Gastrocnemius medialis (tissue), 4 donors: ENCODE measurements at regions not wholly inside any gene's neighbourhood (a gene's known extent, or its start where the extent isn't known, plus 50 kb on each side); places are given as distances from the start of the nearest gene placed in this dataset.

Source experiments
- ATAC-seq, 2 donors: fragments of 150-250 bp; one replicate each; pipeline ENCODE4 v1.9.1; 2016
- DNase-seq, 2 donors: peaks; one replicate each; pipeline ENCODE4 v3.0.0-alpha.2; 2019
- H3K27ac ChIP-seq, 4 donors: fragments of 200-600 bp; sonication (generic); 1 replicate in 1 of 4; 2 replicates in 3 of 4; pipeline ENCODE4 v1.5.1; 2016 to 2018; ENCODE audit warnings: mild to moderate bottlenecking in 2 of 4, moderate library complexity in 1 of 4
- H3K27me3 ChIP-seq, 3 donors: fragments of 200-600 bp; sonication (generic) in 2 of 3; 1 replicate in 1 of 3; 2 replicates in 2 of 3; pipeline versions ENCODE4 v1.5.1 to v1.6.0; 2016 to 2019; ENCODE audit warnings: mild to moderate bottlenecking in 1 of 3, moderate library complexity in 1 of 3
- H3K36me3 ChIP-seq, 2 donors: fragments of 200-600 bp; sonication (generic) in 1 of 2; one replicate each; pipeline ENCODE4 v1.5.1; 2017 to 2018
- H3K4me1 ChIP-seq, 2 donors: fragments of 200-600 bp; sonication (generic) in 1 of 2; one replicate each; pipeline ENCODE4 v1.5.1; 2016 to 2017; ENCODE audit warnings: mild to moderate bottlenecking in 2 of 2
- H3K4me3 ChIP-seq, 4 donors: fragments of 200-600 bp; sonication (generic) in 3 of 4; 1 replicate in 1 of 4; 2 replicates in 3 of 4; pipeline ENCODE4 v1.5.1; 2016 to 2019; ENCODE audit warnings: mild to moderate bottlenecking in 2 of 4
- H3K9me3 ChIP-seq, 3 donors: fragments of 200-600 bp; sonication (generic) in 2 of 3; 1 replicate in 1 of 3; 2 replicates in 2 of 3; pipeline ENCODE4 v1.5.1; 2016 to 2019
- POLR2A ChIP-seq, 2 donors: fragments of 450-650 bp; IDR thresholded peaks; one replicate each; pipeline ENCODE4 v1.6.1; 2017; ENCODE audit warnings: antibody characterized with exemption in 2 of 2, mild to moderate bottlenecking in 2 of 2, moderate library complexity in 2 of 2
- in situ Hi-C, 4 donors: fragments of 200-750 bp; cut with MboI; loops; one replicate each; pipeline versions ENCODE4 v1.15.0 to v1.8.0; 2017; ENCODE audit warnings: low sequenced_read_pairs in 4 of 4
- intact Hi-C: fragments of 100-400 bp; cut with DNase I; formaldehyde crosslinking; loops from one replicate; pipeline ENCODE4 v1.15.1; 2023; ENCODE audit warnings: low total_unique reads
- TF ChIP-seq, protein P1 (sequence below), 5 experiments: fragments of 450-650 bp in 3 of 5; fragments of 200-600 bp in 2 of 5; sonication (generic) in 2 of 5; IDR thresholded peaks in 4 of 5; conservative IDR thresholded peaks in 1 of 5; 1 replicate in 4 of 5; 2 replicates in 1 of 5; pipeline ENCODE4 v1.5.1; 2016 to 2019; ENCODE audit warnings: antibody characterized with exemption in 5 of 5, mild to moderate bottlenecking in 3 of 5, moderate library complexity in 3 of 5

DNA sequence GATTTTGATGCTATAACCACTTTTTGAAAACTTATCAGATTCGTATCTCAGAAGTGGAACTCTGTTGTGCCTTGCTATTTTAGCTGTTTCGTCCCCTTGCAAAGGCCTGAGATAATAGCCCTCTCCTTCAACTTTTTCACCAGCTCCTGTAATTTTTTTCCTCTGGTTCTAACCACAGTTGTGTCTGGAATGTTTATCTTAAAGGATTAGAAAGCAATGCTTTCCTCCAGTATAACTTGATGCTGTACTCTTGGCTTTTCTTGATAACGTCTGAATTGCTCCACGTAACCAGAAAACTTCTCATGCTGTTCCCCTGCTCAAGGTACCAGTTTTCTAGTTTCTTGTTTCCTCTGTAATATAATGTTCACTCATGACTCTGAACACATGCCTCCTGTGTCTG is 209.4 kb downstream of the DTWD2 start:
- Histone ChIP-seq H3K4me1 (no peaks in the 10 kb centered on the region), H3K27ac (no peak overlapping the region), H3K9me3 (no peaks in the 10 kb centered on the region), H3K36me3 (no peaks in the 10 kb centered on the region), H3K4me3 (no peak overlapping the region), H3K27me3 (no peaks in the 10 kb centered on the region)
- no peak for TF ChIP-seq POLR2A (IDR thresholded peaks at IDR 0.05)
- TF ChIP-seq, protein P1, sequence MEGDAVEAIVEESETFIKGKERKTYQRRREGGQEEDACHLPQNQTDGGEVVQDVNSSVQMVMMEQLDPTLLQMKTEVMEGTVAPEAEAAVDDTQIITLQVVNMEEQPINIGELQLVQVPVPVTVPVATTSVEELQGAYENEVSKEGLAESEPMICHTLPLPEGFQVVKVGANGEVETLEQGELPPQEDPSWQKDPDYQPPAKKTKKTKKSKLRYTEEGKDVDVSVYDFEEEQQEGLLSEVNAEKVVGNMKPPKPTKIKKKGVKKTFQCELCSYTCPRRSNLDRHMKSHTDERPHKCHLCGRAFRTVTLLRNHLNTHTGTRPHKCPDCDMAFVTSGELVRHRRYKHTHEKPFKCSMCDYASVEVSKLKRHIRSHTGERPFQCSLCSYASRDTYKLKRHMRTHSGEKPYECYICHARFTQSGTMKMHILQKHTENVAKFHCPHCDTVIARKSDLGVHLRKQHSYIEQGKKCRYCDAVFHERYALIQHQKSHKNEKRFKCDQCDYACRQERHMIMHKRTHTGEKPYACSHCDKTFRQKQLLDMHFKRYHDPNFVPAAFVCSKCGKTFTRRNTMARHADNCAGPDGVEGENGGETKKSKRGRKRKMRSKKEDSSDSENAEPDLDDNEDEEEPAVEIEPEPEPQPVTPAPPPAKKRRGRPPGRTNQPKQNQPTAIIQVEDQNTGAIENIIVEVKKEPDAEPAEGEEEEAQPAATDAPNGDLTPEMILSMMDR (IDR thresholded peaks at IDR 0.05 in 4 of 5, conservative IDR thresholded peaks at IDR 0.05 in 1 of 5), result no peak
- in situ Hi-C loops, result loop anchor here in 2 of 4 donors (25.0 kb wide), 1 partner anchor 1317 kb away; no protein-coding TSS in a partner anchor
- no peak for ATAC-seq
- no peak for DNase-seq
- intact Hi-C loops, result no loop called here

DNA sequence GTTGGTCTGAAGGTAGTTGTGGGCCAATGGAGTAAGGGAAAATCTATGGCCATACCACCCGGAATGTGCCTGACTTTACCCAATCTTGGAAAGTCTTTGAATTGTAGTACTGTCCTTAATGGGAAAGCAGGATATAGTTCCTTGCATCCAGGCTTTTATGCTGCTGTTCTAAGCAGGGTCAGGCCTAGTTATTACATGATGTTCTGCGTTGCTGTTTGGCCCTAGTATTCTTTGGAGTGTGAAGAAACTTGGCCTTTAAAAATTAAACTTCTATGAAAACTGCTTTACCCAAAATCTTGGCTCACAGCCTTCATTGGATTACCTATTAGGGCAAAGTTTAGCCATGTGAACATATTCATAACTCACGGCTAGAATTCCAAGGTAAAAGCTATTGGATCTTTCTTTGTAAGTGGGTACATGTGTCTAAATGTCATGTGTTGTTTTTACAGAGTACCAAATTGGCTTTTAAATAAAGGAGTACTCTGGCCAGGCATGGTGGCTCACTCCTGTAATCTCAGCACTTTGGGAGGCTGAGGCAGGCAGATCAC is 211.1 kb downstream of the DTWD2 start:
- no peaks in the 10 kb centered on the region for H3K4me1 ChIP-seq
- H3K4me3 ChIP-seq, result no peak overlapping the region
- ATAC-seq (no peak), DNase-seq (no peak)
- in situ Hi-C loops, result loop anchor here in 2 of 4 donors (25.0 kb wide), 1 partner anchor 1315 kb away; no protein-coding TSS in a partner anchor
- H3K9me3 ChIP-seq, result no peaks in the 10 kb centered on the region
- TF ChIP-seq POLR2A (IDR thresholded peaks at IDR 0.05), result no peak
- TF ChIP-seq, protein P1 (IDR thresholded peaks at IDR 0.05 in 4 of 5, conservative IDR thresholded peaks at IDR 0.05 in 1 of 5), result no peak
- intact Hi-C loops, result no loop called here
- no peaks in the 10 kb centered on the region for H3K27me3 ChIP-seq
- no peak overlapping the region for H3K27ac ChIP-seq
- no peaks in the 10 kb centered on the region for H3K36me3 ChIP-seq

DNA sequence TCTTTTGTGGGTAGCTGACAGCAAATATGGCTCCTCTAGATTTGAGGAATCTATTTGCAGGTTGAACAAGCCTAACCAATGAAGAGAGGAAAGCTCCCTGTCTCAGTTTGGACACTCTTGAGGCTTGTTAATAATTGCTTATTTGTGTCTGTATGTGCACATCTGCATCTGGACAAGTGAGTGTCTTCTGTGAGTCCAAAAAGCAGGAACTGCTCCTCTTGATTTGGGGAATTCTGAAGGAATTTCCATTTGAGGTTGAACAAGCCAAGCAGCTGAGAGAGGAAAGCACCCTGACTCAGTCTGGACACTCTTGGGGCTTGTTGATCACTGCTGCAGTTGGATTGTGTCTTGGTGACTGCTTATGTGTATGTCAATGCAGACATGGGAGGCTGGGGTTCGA is 211.6 kb downstream of the DTWD2 start:
- TF ChIP-seq, protein P1 (IDR thresholded peaks at IDR 0.05 in 4 of 5, conservative IDR thresholded peaks at IDR 0.05 in 1 of 5), result no peak
- TF ChIP-seq POLR2A (IDR thresholded peaks at IDR 0.05), result no peak
- Histone ChIP-seq H3K4me3 (no peak overlapping the region), H3K27ac (no peak overlapping the region), H3K27me3 (no peaks in the 10 kb centered on the region), H3K9me3 (no peaks in the 10 kb centered on the region), H3K4me1 (no peaks in the 10 kb centered on the region), H3K36me3 (no peaks in the 10 kb centered on the region)
- DNase-seq (no peak), ATAC-seq (no peak)
- in situ Hi-C loops, result loop anchor here in 2 of 4 donors (25.0 kb wide), 1 partner anchor 1314 kb away; no protein-coding TSS in a partner anchor
- intact Hi-C loops, result no loop called here

DNA sequence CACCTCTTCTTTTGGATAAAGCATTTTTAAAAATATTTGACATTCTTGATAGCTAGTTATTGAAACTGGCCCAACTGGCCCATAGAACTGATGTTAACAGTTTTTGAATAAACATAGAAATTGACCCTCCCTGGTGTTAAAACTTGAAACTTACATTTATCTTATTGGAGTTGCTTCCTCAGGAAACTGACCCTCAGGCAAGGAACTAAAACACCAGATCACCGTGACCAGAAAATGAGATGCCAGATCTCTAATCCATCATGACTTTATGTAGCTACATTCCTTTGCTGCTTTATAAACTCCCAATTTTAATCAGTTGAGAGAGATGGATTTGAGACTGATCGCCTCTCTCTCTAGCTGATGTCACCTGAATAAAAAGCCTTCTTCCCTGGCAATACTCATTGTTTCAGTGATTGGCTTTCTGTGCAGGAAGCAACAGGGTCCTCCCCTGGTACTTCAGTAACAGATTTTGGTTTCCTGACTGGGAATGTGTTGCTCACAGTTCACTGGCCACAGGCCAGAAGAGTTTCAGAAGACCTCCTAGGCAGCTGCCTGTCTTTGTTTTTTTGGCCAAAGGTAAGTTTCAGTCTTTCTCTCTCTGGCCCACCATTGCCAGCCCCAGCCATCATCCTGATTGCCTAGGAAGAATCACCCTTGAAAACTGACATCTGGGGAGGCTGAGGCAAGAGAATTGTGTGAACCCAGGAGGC is 212.4 kb downstream of the DTWD2 start:
- in situ Hi-C loops, result loop anchor here in 2 of 4 donors (25.0 kb wide), 1 partner anchor 1314 kb away; no protein-coding TSS in a partner anchor

More for the DNA sequence above, 212.4 kb downstream of the DTWD2 start:
- ATAC-seq, result no peak
- Histone ChIP-seq H3K4me1 (no peaks in the 10 kb centered on the region), H3K27ac (no peak overlapping the region), H3K27me3 (no peaks in the 10 kb centered on the region), H3K9me3 (no peaks in the 10 kb centered on the region), H3K36me3 (no peaks in the 10 kb centered on the region), H3K4me3 (no peak overlapping the region)
- no peak for DNase-seq
- TF ChIP-seq, protein P1 (IDR thresholded peaks at IDR 0.05 in 4 of 5, conservative IDR thresholded peaks at IDR 0.05 in 1 of 5), result no peak
- no peak for TF ChIP-seq POLR2A (IDR thresholded peaks at IDR 0.05)
- intact Hi-C loops, result no loop called here
